MM.1S (cell line): ENCODE measurements at regions not wholly inside any gene's neighbourhood (a gene's known extent, or its start where the extent isn't known, plus 50 kb on each side); places are given as distances from the start of the nearest gene placed in this dataset.

ENCODE experiments used
- DNase-seq: peaks from one replicate; pipeline ENCODE4 v3.0.0-alpha.2; 2015
- H2AFZ ChIP-seq: fragments of 300-600 bp; sonication (generic); 2 replicates; pipeline ENCODE4 v1.6.0; 2016; ENCODE audit warnings: antibody characterized with exemption, low read length
- H3F3A ChIP-seq: fragments of 300-600 bp; sonication (generic); 2 replicates; pipeline ENCODE4 v1.6.1; 2016; ENCODE audit warnings: mild to moderate bottlenecking, antibody characterized with exemption, low read length, moderate library complexity, mixed read lengths; ENCODE audit not compliant: insufficient read depth
- H3K27ac ChIP-seq: fragments of 300-600 bp; sonication (generic); 2 replicates; pipeline ENCODE4 v1.5.1; 2016; ENCODE audit warnings: mild to moderate bottlenecking, low read length
- H3K27me3 ChIP-seq: fragments of 300-600 bp; sonication (generic); replicated peaks from 2 replicates; pipeline ENCODE4 v1.6.0; 2016; ENCODE audit warnings: low read length; ENCODE audit not compliant: insufficient read depth
- H3K36me3 ChIP-seq: fragments of 300-600 bp; sonication (generic); replicated peaks from 2 replicates; pipeline ENCODE4 v1.6.1; 2016; ENCODE audit warnings: mild to moderate bottlenecking, low read length, mixed read lengths; ENCODE audit not compliant: insufficient read depth
- H3K4me1 ChIP-seq: fragments of 300-600 bp; sonication (generic); 2 replicates; pipeline ENCODE4 v1.6.1; 2016; ENCODE audit warnings: low read length, mixed read lengths
- H3K4me2 ChIP-seq: fragments of 300-600 bp; sonication (generic); 2 replicates; pipeline ENCODE4 v1.6.0; 2016; ENCODE audit warnings: low read depth, low read length
- H3K4me3 ChIP-seq: fragments of 300-600 bp; sonication (generic); 2 replicates; pipeline ENCODE4 v1.5.1; 2016; ENCODE audit warnings: low read length, mixed read lengths
- H3K79me2 ChIP-seq: fragments of 300-600 bp; sonication (generic); 2 replicates; pipeline ENCODE4 v1.6.1; 2016; ENCODE audit warnings: mixed run types, low read length, mixed read lengths
- H3K9ac ChIP-seq: fragments of 300-600 bp; sonication (generic); 2 replicates; pipeline ENCODE4 v1.6.1; 2016; ENCODE audit warnings: low read length, mixed read lengths
- H3K9me2 ChIP-seq: fragments of 300-600 bp; sonication (generic); replicated peaks from 2 replicates; pipeline ENCODE4 v1.6.1; 2016; ENCODE audit warnings: mild to moderate bottlenecking, low read length, mixed read lengths; ENCODE audit not compliant: insufficient read depth
- H3K9me3 ChIP-seq: fragments of 300-600 bp; sonication (generic); replicated peaks from 2 replicates; pipeline ENCODE4 v1.6.1; 2016; ENCODE audit warnings: mild to moderate bottlenecking, low read length, mixed read lengths; ENCODE audit not compliant: insufficient read depth
- H4K20me1 ChIP-seq: fragments of 300-600 bp; sonication (generic); 2 replicates; pipeline ENCODE4 v1.6.1; 2016; ENCODE audit warnings: mild to moderate bottlenecking, low read length, moderate library complexity, mixed read lengths; ENCODE audit not compliant: insufficient read depth
- EZH2 ChIP-seq: fragments of 300-600 bp; sonication (generic); optimal IDR thresholded peaks from 2 replicates; pipeline ENCODE3; 2017; ENCODE audit warnings: low read depth, mild to moderate bottlenecking, antibody characterized with exemption, low read length, mixed read lengths
- EZH2phosphoT487 ChIP-seq: fragments of 300-600 bp; sonication (generic); IDR thresholded peaks from 2 replicates; pipeline ENCODE4 v1.6.1; 2018; ENCODE audit warnings: antibody characterized with exemption, low read length
- TF ChIP-seq, protein P1 (sequence below): fragments of 300-600 bp; sonication (generic); IDR thresholded peaks from 2 replicates; pipeline ENCODE4 v1.5.1; 2016; ENCODE audit warnings: antibody characterized with exemption, low read length, mixed read lengths

DNA sequence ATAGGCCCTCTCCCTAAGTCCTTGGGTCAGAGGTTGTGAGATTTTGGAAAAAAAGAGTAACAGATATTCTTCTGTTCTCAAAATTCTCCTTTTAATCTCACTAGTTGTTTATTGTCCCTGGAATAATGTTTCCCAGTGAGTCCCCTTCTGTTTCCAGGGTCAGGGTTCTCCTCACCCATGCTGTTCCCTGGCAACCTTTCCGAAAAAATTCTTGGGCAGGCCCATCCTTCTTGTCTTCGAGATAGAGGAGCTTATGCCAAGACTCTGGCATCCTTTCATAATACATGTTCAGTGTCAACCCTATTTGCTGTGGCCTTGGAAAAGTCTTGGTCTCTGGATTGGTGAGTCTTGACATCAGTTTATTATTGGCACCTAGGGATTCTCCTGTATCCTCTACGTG lies 212.4 kb upstream of the FAR2 start:
- no peak overlapping the region for H3K9ac ChIP-seq

DNA sequence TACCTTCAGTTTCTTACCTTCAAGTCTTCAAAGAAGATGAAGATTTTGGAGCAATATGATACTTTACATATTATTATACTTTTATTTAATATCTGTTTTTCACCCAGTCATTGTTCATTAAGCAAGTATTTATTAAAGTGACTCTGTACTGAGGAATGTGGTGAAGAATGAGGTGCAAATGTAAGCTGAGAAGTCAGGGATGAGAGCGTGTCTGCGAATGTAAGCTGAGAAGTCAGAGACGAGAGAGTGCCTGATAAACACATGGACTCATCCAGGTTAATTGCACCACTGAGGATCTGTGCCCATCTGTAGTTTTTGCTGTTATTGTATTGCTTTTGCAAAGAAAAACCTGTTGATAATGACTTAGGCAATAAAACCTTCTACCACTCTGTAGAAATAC lies 211.9 kb upstream of the FAR2 start:
- TF ChIP-seq EZH2phosphoT487 (no peak), EZH2 (no peak)
- TF ChIP-seq, protein P1, sequence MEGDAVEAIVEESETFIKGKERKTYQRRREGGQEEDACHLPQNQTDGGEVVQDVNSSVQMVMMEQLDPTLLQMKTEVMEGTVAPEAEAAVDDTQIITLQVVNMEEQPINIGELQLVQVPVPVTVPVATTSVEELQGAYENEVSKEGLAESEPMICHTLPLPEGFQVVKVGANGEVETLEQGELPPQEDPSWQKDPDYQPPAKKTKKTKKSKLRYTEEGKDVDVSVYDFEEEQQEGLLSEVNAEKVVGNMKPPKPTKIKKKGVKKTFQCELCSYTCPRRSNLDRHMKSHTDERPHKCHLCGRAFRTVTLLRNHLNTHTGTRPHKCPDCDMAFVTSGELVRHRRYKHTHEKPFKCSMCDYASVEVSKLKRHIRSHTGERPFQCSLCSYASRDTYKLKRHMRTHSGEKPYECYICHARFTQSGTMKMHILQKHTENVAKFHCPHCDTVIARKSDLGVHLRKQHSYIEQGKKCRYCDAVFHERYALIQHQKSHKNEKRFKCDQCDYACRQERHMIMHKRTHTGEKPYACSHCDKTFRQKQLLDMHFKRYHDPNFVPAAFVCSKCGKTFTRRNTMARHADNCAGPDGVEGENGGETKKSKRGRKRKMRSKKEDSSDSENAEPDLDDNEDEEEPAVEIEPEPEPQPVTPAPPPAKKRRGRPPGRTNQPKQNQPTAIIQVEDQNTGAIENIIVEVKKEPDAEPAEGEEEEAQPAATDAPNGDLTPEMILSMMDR: no peak
- DNase-seq: no peak
- H3K4me1 ChIP-seq: no peaks in the 10 kb centered on the region
- H3K36me3 ChIP-seq: no peaks in the 10 kb centered on the region
- H2AFZ ChIP-seq: no peak overlapping the region
- no peak overlapping the region for H3K4me3 ChIP-seq
- no peak overlapping the region for H3K27ac ChIP-seq
- H4K20me1 ChIP-seq: no peaks in the 10 kb centered on the region
- H3F3A ChIP-seq: no peaks in the 10 kb centered on the region
- H3K79me2 ChIP-seq: no peaks in the 10 kb centered on the region
- H3K9ac ChIP-seq: no peak overlapping the region
- no peaks in the 10 kb centered on the region for H3K9me3 ChIP-seq
- no peaks in the 10 kb centered on the region for H3K27me3 ChIP-seq
- H3K9me2 ChIP-seq: no peaks in the 10 kb centered on the region
- H3K4me2 ChIP-seq: no peak overlapping the region

More for the DNA sequence above, 212.4 kb upstream of the FAR2 start:
- Histone ChIP-seq H3K9me2 (no peaks in the 10 kb centered on the region), H2AFZ (no peak overlapping the region), H3K4me1 (no peaks in the 10 kb centered on the region), H4K20me1 (no peaks in the 10 kb centered on the region), H3F3A (no peaks in the 10 kb centered on the region), H3K4me3 (no peak overlapping the region), H3K27ac (no peak overlapping the region), H3K36me3 (no peaks in the 10 kb centered on the region), H3K9me3 (no peaks in the 10 kb centered on the region), H3K4me2 (no peak overlapping the region), H3K79me2 (no peaks in the 10 kb centered on the region), H3K27me3 (no peaks in the 10 kb centered on the region)
- TF ChIP-seq EZH2phosphoT487: no peak
- no peak for TF ChIP-seq EZH2
- TF ChIP-seq, protein P1: no peak
- no peak for DNase-seq

DNA sequence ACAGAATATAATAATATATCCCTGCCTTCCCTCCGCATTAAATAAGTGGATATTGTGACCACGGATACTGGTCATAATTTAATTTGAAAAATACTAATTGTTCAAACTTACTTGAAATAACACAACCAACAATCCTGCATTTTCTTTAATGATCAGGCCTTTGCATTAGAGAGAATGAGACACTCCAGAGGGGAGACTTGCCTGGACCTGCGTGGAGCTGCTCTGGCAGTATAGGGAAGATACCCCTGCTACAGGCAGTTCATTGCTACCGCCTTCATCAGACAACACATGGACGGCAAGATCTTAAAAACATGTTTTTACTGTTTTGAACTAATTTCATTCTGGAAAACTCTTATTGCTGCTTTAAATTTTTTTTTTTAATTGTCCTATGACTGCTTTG lies 211.0 kb upstream of the FAR2 start:
- no peak overlapping the region for H3K27ac ChIP-seq
- no peak overlapping the region for H3K4me2 ChIP-seq
- H3K79me2 ChIP-seq: no peaks in the 10 kb centered on the region
- no peaks in the 10 kb centered on the region for H3K36me3 ChIP-seq
- no peak overlapping the region for H3K9ac ChIP-seq
- H3F3A ChIP-seq: no peaks in the 10 kb centered on the region
- H4K20me1 ChIP-seq: no peaks in the 10 kb centered on the region
- no peaks in the 10 kb centered on the region for H3K9me2 ChIP-seq
- no peak overlapping the region for H2AFZ ChIP-seq
- no peak for DNase-seq
- no peaks in the 10 kb centered on the region for H3K27me3 ChIP-seq
- no peak overlapping the region for H3K4me3 ChIP-seq
- no peaks in the 10 kb centered on the region for H3K4me1 ChIP-seq
- no peak for TF ChIP-seq EZH2phosphoT487
- no peaks in the 10 kb centered on the region for H3K9me3 ChIP-seq

DNA sequence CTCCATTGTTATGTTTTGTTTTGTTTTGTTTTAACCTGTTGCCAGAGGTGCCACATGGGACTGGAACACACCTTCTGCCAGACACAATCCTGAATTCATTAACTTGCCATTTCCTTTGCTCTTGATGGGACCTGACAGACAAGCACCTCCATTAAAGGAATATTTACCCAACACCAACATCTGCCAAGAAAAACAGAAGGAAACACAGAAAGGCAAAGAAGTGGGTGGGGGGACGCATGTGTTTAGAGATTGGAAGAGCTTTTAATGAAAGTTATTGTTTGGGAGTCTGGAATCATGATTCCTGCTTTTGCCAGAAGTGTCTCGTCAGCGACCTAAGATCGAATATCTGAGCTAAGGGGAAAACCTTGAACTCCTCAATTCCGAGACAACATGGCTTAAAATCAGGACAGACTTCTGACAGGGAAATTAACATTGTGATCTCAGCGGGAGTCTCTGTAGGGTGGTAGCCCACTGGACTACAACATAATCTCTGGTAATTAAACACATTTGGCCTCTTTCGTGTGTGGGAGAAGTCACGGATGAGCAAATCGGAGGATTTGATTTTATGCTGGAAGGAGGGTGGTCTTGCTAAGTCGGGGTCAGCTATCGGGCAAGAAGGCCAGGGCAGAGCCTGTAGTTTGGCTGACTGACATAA lies 210.4 kb upstream of the FAR2 start:
- Histone ChIP-seq H3K9ac (no peak overlapping the region), H3K36me3 (no peaks in the 10 kb centered on the region), H3K27me3 (no peaks in the 10 kb centered on the region), H3K4me1 (no peaks in the 10 kb centered on the region), H3K9me2 (no peaks in the 10 kb centered on the region), H4K20me1 (no peaks in the 10 kb centered on the region), H3K79me2 (no peaks in the 10 kb centered on the region), H2AFZ (no peak overlapping the region), H3F3A (no peaks in the 10 kb centered on the region), H3K4me2 (no peak overlapping the region), H3K4me3 (no peak overlapping the region), H3K27ac (no peak overlapping the region), H3K9me3 (no peaks in the 10 kb centered on the region)
- TF ChIP-seq, protein P1: no peak
- TF ChIP-seq EZH2phosphoT487: no peak
- TF ChIP-seq EZH2: no peak
- DNase-seq: no peak
